H9 (cell line): ENCODE measurements at regions not wholly inside any gene's neighbourhood (a gene's known extent, or its start where the extent isn't known, plus 50 kb on each side); places are given as distances from the start of the nearest gene placed in this dataset.

ENCODE experiments used
- DNase-seq: peaks from one replicate; pipeline ENCODE4 v3.0.0-alpha.2; 2017
- H2AFZ ChIP-seq: one replicate; pipeline ENCODE4 v1.6.1; 2013; ENCODE audit warnings: mild to moderate bottlenecking, low read length, control low read depth, moderate library complexity
- H2AK5ac ChIP-seq: 2 replicates; pipeline ENCODE4 v1.6.1; 2013; ENCODE audit warnings: low read length, control low read depth, mixed read lengths; ENCODE audit not compliant: insufficient read length
- H2BK120ac ChIP-seq: one replicate; pipeline ENCODE4 v1.6.1; 2013; ENCODE audit warnings: low read depth, mild to moderate bottlenecking, low read length, control low read depth, inconsistent platforms; ENCODE audit not compliant: poor library complexity, severe bottlenecking
- H2BK12ac ChIP-seq: 2 replicates; pipeline ENCODE4 v1.6.1; 2013; ENCODE audit warnings: low read length, control low read depth, mixed read lengths, low read depth; ENCODE audit not compliant: insufficient read length
- H2BK15ac ChIP-seq: 2 replicates; pipeline ENCODE4 v1.6.1; 2013; ENCODE audit warnings: low read depth, low read length, control low read depth
- H2BK20ac ChIP-seq: one replicate; pipeline ENCODE4 v1.6.1; 2013; ENCODE audit warnings: low read depth, mild to moderate bottlenecking, low read length, control low read depth, inconsistent platforms; ENCODE audit not compliant: poor library complexity, severe bottlenecking
- H2BK5ac ChIP-seq: 2 replicates; pipeline ENCODE4 v1.6.1; 2013; ENCODE audit warnings: low read length, control low read depth, mixed read lengths; ENCODE audit not compliant: insufficient read length
- H3K14ac ChIP-seq: 2 replicates; pipeline ENCODE4 v1.6.1; 2013; ENCODE audit warnings: low read length, control low read depth; ENCODE audit not compliant: insufficient read depth
- H3K18ac ChIP-seq: 2 replicates; pipeline ENCODE4 v1.6.1; 2013; ENCODE audit warnings: low read depth, mild to moderate bottlenecking, mixed read lengths, low read length, control low read depth; ENCODE audit not compliant: insufficient read length
- H3K23ac ChIP-seq: 2 replicates; pipeline ENCODE4 v1.6.1; 2013; ENCODE audit warnings: low read length, control low read depth, mixed read lengths, low read depth; ENCODE audit not compliant: insufficient read length
- H3K23me2 ChIP-seq: 2 replicates; pipeline ENCODE4 v1.6.1; 2013; ENCODE audit warnings: low read depth, mild to moderate bottlenecking, mixed read lengths, low read length, control low read depth; ENCODE audit not compliant: insufficient read length, poor library complexity, severe bottlenecking
- H3K27ac ChIP-seq: 2 replicates; pipeline ENCODE4 v1.5.1; 2013; ENCODE audit warnings: low read length, control low read depth, mixed read lengths, low read depth; ENCODE audit not compliant: insufficient read length
- H3K27me3 ChIP-seq: 2 replicates; pipeline ENCODE4 v1.6.1; 2013; ENCODE audit warnings: low read length, control low read depth, inconsistent platforms; ENCODE audit not compliant: insufficient read depth
- H3K4ac ChIP-seq: 2 replicates; pipeline ENCODE4 v1.6.1; 2013; ENCODE audit warnings: low read depth, mild to moderate bottlenecking, control low read depth, inconsistent platforms, low read length, moderate library complexity
- H3K4me1 ChIP-seq: 2 replicates; pipeline ENCODE4 v1.6.1; 2013; ENCODE audit warnings: low read length, control low read depth, inconsistent platforms; ENCODE audit not compliant: insufficient read depth
- H3K4me2 ChIP-seq: 2 replicates; pipeline ENCODE4 v1.6.1; 2013; ENCODE audit warnings: low read length, control low read depth, mixed read lengths; ENCODE audit not compliant: insufficient read length, insufficient read depth
- H3K56ac ChIP-seq: 2 replicates; pipeline ENCODE4 v1.6.1; 2013; ENCODE audit warnings: low read depth, mild to moderate bottlenecking, mixed read lengths, low read length, control low read depth; ENCODE audit not compliant: insufficient read length
- H3K79me1 ChIP-seq: 2 replicates; pipeline ENCODE4 v1.6.1; 2013; ENCODE audit warnings: low read depth, mild to moderate bottlenecking, moderate library complexity, low read length, control low read depth, inconsistent platforms; ENCODE audit not compliant: insufficient read depth, poor library complexity, severe bottlenecking
- H3K79me2 ChIP-seq: 2 replicates; pipeline ENCODE4 v1.6.1; 2013; ENCODE audit warnings: low read length, control low read depth, inconsistent platforms; ENCODE audit not compliant: insufficient read depth
- H3K9ac ChIP-seq: 2 replicates; pipeline ENCODE4 v1.6.1; 2013; ENCODE audit warnings: low read length, control low read depth, mixed read lengths; ENCODE audit not compliant: insufficient read length; ENCODE audit errors: extremely low read depth
- H3K9me3 ChIP-seq: one replicate; pipeline ENCODE4 v1.6.1; 2013; ENCODE audit warnings: low read depth, low read length, inconsistent platforms; ENCODE audit not compliant: control insufficient read depth
- H3T11ph ChIP-seq: one replicate; pipeline ENCODE4 v1.6.1; 2013; ENCODE audit warnings: mild to moderate bottlenecking, low read length, control low read depth, inconsistent platforms
- H4K20me1 ChIP-seq: one replicate; pipeline ENCODE4 v1.6.1; 2013; ENCODE audit not compliant: control insufficient read depth, insufficient read length, insufficient read depth
- H4K5ac ChIP-seq: 2 replicates; pipeline ENCODE4 v1.6.1; 2013; ENCODE audit warnings: low read depth, mild to moderate bottlenecking, mixed read lengths, low read length, control low read depth; ENCODE audit not compliant: insufficient read length
- H4K8ac ChIP-seq: replicated peaks from 2 replicates; pipeline ENCODE4 v1.6.1; 2013; ENCODE audit warnings: low read length, control low read depth, mixed read lengths, low read depth; ENCODE audit not compliant: insufficient read length
- H4K91ac ChIP-seq: 2 replicates; pipeline ENCODE4 v1.6.1; 2013; ENCODE audit warnings: low read depth, mild to moderate bottlenecking, moderate library complexity, mixed read lengths, low read length, control low read depth; ENCODE audit not compliant: insufficient read length
- H3K27ac Mint-ChIP-seq, 3 experiments: 2 replicates in 2 of 3; 3 replicates in 1 of 3; pipeline ENCODE4 v1.8.0; 2020 to 2021; ENCODE audit warnings: mixed read lengths in 3 of 3, mild to moderate bottlenecking in 1 of 3, moderate library complexity in 1 of 3
- H3K27me3 Mint-ChIP-seq: 2 replicates; pipeline ENCODE4 v1.8.0; 2021; ENCODE audit warnings: low read depth, mild to moderate bottlenecking, moderate library complexity, mixed read lengths
- H3K36me3 Mint-ChIP-seq, 3 experiments: 2 replicates in 2 of 3; 3 replicates in 1 of 3; pipeline ENCODE4 v1.8.0; 2020 to 2021; ENCODE audit warnings: low read depth in 3 of 3, mixed read lengths in 3 of 3; ENCODE audit not compliant: insufficient read depth in 1 of 3
- H3K4me1 Mint-ChIP-seq, 2 experiments: 2 replicates each; pipeline ENCODE4 v1.8.0; 2020; ENCODE audit warnings: mixed read lengths in 2 of 2
- H3K4me3 Mint-ChIP-seq, 2 experiments: 2 replicates in 1 of 2; 3 replicates in 1 of 2; pipeline ENCODE4 v1.8.0; 2020 to 2021; ENCODE audit warnings: mild to moderate bottlenecking in 2 of 2, mixed read lengths in 2 of 2, moderate library complexity in 1 of 2
- H3K9me3 Mint-ChIP-seq, 2 experiments: 2 replicates in 1 of 2; 3 replicates in 1 of 2; pipeline ENCODE4 v1.8.0; 2020; ENCODE audit warnings: mild to moderate bottlenecking in 2 of 2, mixed read lengths in 2 of 2, moderate library complexity in 1 of 2
- CTCF ChIP-seq: fragments of 200-600 bp; sonication (generic); conservative IDR thresholded peaks from 3 replicates; pipeline ENCODE4 v1.8.0; 2021; ENCODE audit warnings: antibody characterized with exemption, mild to moderate bottlenecking
- WGBS: extraction: QIAGEN DNeasy Blood & Tissue Kit; methylation state at CpG from one replicate; pipeline ENCODE4 v1.1.7; 2013; ENCODE audit warnings: missing lambda C conversion rate, low lambda C conversion rate, mixed read lengths; ENCODE audit not compliant: insufficient read length; ENCODE audit errors: extremely low coverage; 5-methylcytosine and 5-hydroxymethylcytosine counted together

GRCh38 chr16:55012793-55013192 lies 82.1 kb downstream of the IRX5 start:
- Histone ChIP-seq H4K8ac (no peak overlapping the region), H2BK20ac (no peak overlapping the region), H2AK5ac (no peak overlapping the region), H4K91ac (no peak overlapping the region), H3K4ac (no peak overlapping the region), H3K9me3 (no peaks in the 10 kb centered on the region), H3K9ac (no peak overlapping the region), H3K27ac (no peak overlapping the region), H4K20me1 (no peaks in the 10 kb centered on the region), H3K23me2 (no peaks in the 10 kb centered on the region), H3K18ac (no peak overlapping the region), H3K56ac (no peak overlapping the region), H3K23ac (no peak overlapping the region), H2AFZ (no peak overlapping the region), H4K5ac (no peak overlapping the region), H3K27me3 (no peaks in the 10 kb centered on the region), H2BK15ac (no peak overlapping the region), H2BK120ac (no peak overlapping the region), H3K14ac (no peak overlapping the region), H2BK5ac (no peak overlapping the region), H3K79me1 (no peaks in the 10 kb centered on the region), H3K79me2 (no peaks in the 10 kb centered on the region), H3K4me1 (no peaks in the 10 kb centered on the region), H2BK12ac (no peak overlapping the region), H3K4me2 (no peak overlapping the region), H3T11ph (no peak overlapping the region)
- WGBS, result no CpG with 5 or more reads among the region's 6 CpGs
- Mint-ChIP-seq H3K27ac (no peak overlapping the region; a peak in 1 of 7 replicates), H3K9me3 (no peaks in the 10 kb centered on the region; a peak in 1 of 5 replicates), H3K4me3 (no peak overlapping the region), H3K4me1 (no peaks in the 10 kb centered on the region), H3K27me3 (peaks cover 3% of the 10 kb centered on the region; the same call in 1 of the 2 replicates), H3K36me3 (no peaks in the 10 kb centered on the region; a peak in 1 of 7 replicates)
- no peak for TF ChIP-seq CTCF
- no peak for DNase-seq
